ENCODE measurements at regions not wholly inside any gene's neighbourhood (a gene's known extent, or its start where the extent isn't known, plus 50 kb on each side); places are given as distances from the start of the nearest gene placed in this dataset.

DNA sequence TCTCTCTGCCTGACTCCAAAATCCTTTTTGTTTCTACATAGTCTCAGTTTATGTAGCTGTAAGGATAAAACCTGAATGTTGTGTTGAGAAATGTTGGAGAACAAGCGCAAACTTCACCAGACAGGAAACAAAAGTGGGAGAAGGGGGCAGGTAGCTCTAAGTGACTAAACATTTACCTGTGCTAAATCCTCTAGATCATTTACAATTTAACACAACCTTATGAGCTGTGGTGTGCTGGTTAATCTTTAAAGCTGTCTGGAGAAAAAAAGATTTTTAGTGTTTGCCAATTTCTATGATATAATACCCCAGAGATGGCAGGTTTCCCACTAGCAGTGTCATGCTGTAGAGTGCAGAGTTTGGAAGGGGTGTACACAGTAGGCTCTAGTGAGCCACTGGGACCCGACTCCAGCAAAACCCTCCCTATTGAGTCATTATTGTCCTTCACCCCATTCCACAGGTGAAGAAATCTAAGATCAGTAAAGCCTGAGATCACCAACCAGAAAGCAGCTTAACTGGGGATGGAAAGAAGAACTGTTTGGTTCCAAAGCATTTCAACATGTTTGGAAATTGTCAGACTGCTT, 992.0 kb downstream of the DCDC2C start:
- no peak for TF ChIP-seq ZFX (IDR thresholded peaks at IDR 0.05)
- TF ChIP-seq, protein P1, sequence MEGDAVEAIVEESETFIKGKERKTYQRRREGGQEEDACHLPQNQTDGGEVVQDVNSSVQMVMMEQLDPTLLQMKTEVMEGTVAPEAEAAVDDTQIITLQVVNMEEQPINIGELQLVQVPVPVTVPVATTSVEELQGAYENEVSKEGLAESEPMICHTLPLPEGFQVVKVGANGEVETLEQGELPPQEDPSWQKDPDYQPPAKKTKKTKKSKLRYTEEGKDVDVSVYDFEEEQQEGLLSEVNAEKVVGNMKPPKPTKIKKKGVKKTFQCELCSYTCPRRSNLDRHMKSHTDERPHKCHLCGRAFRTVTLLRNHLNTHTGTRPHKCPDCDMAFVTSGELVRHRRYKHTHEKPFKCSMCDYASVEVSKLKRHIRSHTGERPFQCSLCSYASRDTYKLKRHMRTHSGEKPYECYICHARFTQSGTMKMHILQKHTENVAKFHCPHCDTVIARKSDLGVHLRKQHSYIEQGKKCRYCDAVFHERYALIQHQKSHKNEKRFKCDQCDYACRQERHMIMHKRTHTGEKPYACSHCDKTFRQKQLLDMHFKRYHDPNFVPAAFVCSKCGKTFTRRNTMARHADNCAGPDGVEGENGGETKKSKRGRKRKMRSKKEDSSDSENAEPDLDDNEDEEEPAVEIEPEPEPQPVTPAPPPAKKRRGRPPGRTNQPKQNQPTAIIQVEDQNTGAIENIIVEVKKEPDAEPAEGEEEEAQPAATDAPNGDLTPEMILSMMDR (conservative IDR thresholded peaks at IDR 0.05) = no peak
- H3K27ac ChIP-seq = no peak overlapping the region

DNA sequence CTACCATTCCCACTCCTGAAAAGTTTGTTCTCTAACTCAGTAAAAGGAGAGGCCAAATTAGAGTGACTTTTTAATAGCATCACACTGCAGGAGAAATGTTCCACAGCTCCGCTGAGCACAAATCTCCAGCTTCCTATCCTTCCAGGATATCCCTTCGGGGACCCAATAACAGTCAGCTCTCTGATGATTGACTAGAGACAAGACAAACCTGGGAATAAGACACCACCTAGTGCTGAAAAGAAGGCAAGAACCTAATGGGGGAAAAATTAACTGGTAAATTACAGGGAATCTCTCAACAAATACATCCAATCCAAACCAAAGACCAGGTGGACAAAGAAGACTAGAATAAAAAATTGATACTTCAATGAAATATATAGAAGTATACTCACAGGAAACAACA, 977.1 kb upstream of the SOX11 start:
- no peak overlapping the region for H3K27ac ChIP-seq
- TF ChIP-seq ZFX (IDR thresholded peaks at IDR 0.05) = no peak
- TF ChIP-seq, protein P1 (conservative IDR thresholded peaks at IDR 0.05) = peak; percentile 56

DNA sequence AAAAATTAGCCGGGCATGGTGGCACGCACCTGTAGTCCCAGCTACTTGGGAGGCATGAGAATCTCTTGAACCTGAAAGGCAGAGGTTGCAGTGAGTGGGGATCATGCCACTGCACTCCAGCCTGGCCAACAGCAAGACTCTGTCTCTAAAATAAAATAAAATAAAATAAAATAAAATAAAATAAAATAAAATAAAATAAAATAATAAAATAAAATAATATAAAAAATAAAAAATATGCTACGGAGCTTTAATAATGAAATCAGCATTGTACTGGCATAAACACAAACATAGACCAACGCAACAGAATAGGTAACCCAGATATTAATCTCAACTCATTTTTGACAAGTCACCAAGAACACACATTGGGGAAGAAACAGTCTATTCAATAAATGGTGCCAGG, 973.4 kb upstream of the SOX11 start:
- H3K27ac ChIP-seq = no peak overlapping the region
- TF ChIP-seq ZFX (IDR thresholded peaks at IDR 0.05) = no peak
- TF ChIP-seq, protein P1 (conservative IDR thresholded peaks at IDR 0.05) = no peak

DNA sequence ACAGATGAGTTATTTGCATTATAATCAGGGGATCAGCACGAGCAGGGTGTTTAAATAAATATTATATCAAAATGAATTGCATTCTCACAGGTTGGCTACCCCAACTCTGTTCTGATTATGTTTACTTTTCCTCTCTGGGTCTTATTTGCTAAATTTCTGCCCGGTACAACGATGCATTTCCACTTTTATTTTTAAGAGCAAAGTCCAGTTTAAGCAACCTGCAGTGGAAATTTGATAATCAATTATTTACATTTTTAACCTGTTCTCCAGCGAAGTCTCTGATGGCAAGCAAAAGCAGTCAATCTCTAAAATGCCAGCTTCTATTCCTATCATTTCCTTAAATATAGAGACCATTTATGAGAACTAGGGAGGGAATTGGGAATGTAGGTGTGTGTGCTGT, 966.6 kb upstream of the SOX11 start:
- no peak for TF ChIP-seq ZFX (IDR thresholded peaks at IDR 0.05)
- TF ChIP-seq, protein P1 (conservative IDR thresholded peaks at IDR 0.05) = no peak
- no peak overlapping the region for H3K27ac ChIP-seq

DNA sequence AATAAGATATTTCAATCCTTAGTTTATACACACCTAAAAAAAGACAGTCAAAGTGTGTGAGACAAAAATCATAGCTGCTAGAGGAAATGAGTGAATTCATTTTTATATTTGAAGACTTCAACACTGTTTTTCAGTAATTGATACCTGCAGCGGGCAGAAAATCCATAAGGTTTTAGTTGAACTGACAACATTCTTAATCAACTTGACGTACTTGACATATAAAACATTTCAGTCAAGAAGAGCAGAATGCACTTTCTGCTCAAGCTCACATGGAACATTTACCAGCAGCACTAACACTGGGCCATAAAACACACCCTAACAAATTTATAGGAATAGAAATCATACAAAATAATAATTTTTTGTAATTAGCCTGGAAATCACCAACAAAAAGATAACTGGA, 959.6 kb upstream of the SOX11 start:
- no peak for TF ChIP-seq ZFX (IDR thresholded peaks at IDR 0.05)
- TF ChIP-seq, protein P1 (conservative IDR thresholded peaks at IDR 0.05) = no peak
- H3K27ac ChIP-seq = no peak overlapping the region

DNA sequence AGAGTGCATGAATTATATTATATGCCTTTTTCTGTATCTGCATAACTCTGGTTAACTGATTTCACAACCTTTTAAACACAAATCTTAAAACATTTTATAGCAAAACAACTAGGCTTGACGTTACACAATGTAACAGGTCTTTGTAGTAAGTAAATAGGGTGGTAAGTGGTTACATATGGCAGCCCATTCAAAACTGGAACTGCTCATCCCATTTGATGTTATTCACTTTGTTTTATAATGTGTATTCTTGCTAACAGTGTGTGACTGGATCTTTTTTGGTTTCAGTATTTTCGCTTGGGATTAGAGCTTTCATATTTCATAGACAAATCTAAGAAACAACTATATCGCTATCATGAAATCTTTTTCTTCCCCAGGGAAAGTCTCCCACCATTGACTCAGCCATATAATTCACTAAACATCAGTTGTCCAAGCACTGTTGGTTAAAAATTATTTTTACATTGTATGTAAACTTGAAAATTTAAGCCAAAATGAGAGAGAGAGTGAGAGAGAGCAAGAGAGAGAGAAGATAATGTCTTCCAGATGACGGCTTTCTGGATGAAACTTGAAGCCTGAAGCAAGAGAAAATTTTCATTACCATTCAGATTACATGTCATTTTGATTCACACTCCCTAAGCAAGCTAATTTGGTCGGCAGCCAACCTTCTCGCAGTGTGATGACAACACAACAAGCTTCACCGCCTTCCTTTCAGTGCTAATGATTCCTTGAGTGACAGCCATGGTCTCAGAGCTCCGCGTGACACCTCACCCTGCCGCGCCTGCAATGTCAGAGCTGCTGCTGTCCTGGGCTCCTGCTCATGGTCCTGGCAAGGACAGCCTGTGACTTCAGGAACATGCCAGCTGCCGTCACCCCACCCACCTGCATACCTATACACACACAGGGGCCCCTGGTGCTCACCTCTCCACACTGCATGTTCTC, 946.9 kb upstream of the SOX11 start:
- no peak overlapping the region for H3K27ac ChIP-seq
- TF ChIP-seq, protein P1 (conservative IDR thresholded peaks at IDR 0.05) = no peak
- no peak for TF ChIP-seq ZFX (IDR thresholded peaks at IDR 0.05)

DNA sequence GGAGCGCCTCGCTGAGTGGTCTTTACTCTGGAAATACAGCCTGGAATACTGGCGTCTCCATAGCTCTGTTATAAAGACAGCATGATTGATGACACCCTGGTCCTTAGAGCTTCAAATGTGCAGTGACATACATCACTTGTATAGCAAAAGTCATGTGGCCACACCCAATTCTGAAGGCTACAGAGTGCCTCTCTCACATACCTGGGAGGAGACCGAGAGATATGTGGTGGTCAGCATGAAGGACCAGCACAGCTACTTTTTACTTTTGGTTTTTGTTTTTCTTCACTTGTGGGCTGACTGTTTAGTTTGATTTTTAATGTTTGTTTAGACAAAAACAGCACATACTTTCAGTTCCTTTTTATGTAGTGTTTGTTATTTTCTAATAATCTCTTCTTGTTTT, 938.5 kb upstream of the SOX11 start:
- no peak overlapping the region for H3K27ac ChIP-seq
- TF ChIP-seq, protein P1 (conservative IDR thresholded peaks at IDR 0.05) = no peak
- TF ChIP-seq ZFX (IDR thresholded peaks at IDR 0.05) = no peak

Data from C4-2B (cell line).